ENCODE measurements at regions not wholly inside any gene's neighbourhood (a gene's known extent, or its start where the extent isn't known, plus 50 kb on each side); places are given as distances from the start of the nearest gene placed in this dataset.

- no peaks in the 10 kb centered on the region for H3K9me3 ChIP-seq (ENCODE audit: control insufficient read depth in 5 of 5, low read length in 5 of 5)
- H3K36me3 ChIP-seq (ENCODE audit: control insufficient read depth in 5 of 5, insufficient read depth in 5 of 5, low read length in 5 of 5), result no peaks in the 10 kb centered on the region
- no peak overlapping the region for H3K4me3 ChIP-seq (ENCODE audit: low read depth in 1 of 5, low read length in 5 of 5)
- H3K4me1 ChIP-seq (ENCODE audit: control insufficient read depth in 5 of 5, insufficient read depth in 5 of 5, low read length in 5 of 5), result no peaks in the 10 kb centered on the region
- no peaks in the 10 kb centered on the region for H3K27me3 ChIP-seq (ENCODE audit: control insufficient read depth in 5 of 5, insufficient read depth in 4 of 5, low read length in 5 of 5)
- H3K9ac ChIP-seq (ENCODE audit: low read length in 5 of 5), result no peak overlapping the region
- no peak overlapping the region for H3K27ac ChIP-seq (ENCODE audit: low read depth, low read length)
These were observed 102.9 kb downstream of the ISL1 start for GRCh38 chr5:51486158-51486557.

- no peak overlapping the region for H3K27ac ChIP-seq (ENCODE audit: low read depth, low read length)
- no peaks in the 10 kb centered on the region for H3K4me1 ChIP-seq (ENCODE audit: control insufficient read depth in 5 of 5, insufficient read depth in 5 of 5, low read length in 5 of 5)
- H3K27me3 ChIP-seq (ENCODE audit: control insufficient read depth in 5 of 5, insufficient read depth in 4 of 5, low read length in 5 of 5), result no peaks in the 10 kb centered on the region
- H3K9ac ChIP-seq (ENCODE audit: low read length in 5 of 5), result no peak overlapping the region
- H3K36me3 ChIP-seq (ENCODE audit: control insufficient read depth in 5 of 5, insufficient read depth in 5 of 5, low read length in 5 of 5), result no peaks in the 10 kb centered on the region
- no peaks in the 10 kb centered on the region for H3K9me3 ChIP-seq (ENCODE audit: control insufficient read depth in 5 of 5, low read length in 5 of 5)
- H3K4me3 ChIP-seq (ENCODE audit: low read depth in 1 of 5, low read length in 5 of 5), result no peak overlapping the region
These were observed 104.7 kb downstream of the ISL1 start for GRCh38 chr5:51487952-51488351.

GRCh38 chr5:51488803-51489642 lies 105.8 kb downstream of the ISL1 start:
- Histone ChIP-seq H3K4me3 (ENCODE audit: low read depth in 1 of 5, low read length in 5 of 5) (no peak overlapping the region), H3K4me1 (ENCODE audit: control insufficient read depth in 5 of 5, insufficient read depth in 5 of 5, low read length in 5 of 5) (no peaks in the 10 kb centered on the region), H3K36me3 (ENCODE audit: control insufficient read depth in 5 of 5, insufficient read depth in 5 of 5, low read length in 5 of 5) (no peaks in the 10 kb centered on the region), H3K27me3 (ENCODE audit: control insufficient read depth in 5 of 5, insufficient read depth in 4 of 5, low read length in 5 of 5) (no peaks in the 10 kb centered on the region), H3K27ac (ENCODE audit: low read depth, low read length) (no peak overlapping the region), H3K9me3 (ENCODE audit: control insufficient read depth in 5 of 5, low read length in 5 of 5) (no peaks in the 10 kb centered on the region), H3K9ac (ENCODE audit: low read length in 5 of 5) (no peak overlapping the region)

- H3K36me3 ChIP-seq (ENCODE audit: control insufficient read depth in 5 of 5, insufficient read depth in 5 of 5, low read length in 5 of 5), result no peaks in the 10 kb centered on the region
- H3K27me3 ChIP-seq (ENCODE audit: control insufficient read depth in 5 of 5, insufficient read depth in 4 of 5, low read length in 5 of 5), result no peaks in the 10 kb centered on the region
- H3K9ac ChIP-seq (ENCODE audit: low read length in 5 of 5), result no peak overlapping the region
- no peak overlapping the region for H3K4me3 ChIP-seq (ENCODE audit: low read depth in 1 of 5, low read length in 5 of 5)
- peaks cover 0 to 3% (median 0%) of the 10 kb centered on the region in 5 donors for H3K9me3 ChIP-seq (ENCODE audit: control insufficient read depth in 5 of 5, low read length in 5 of 5)
- H3K4me1 ChIP-seq (ENCODE audit: control insufficient read depth in 5 of 5, insufficient read depth in 5 of 5, low read length in 5 of 5), result no peaks in the 10 kb centered on the region
- H3K27ac ChIP-seq (ENCODE audit: low read depth, low read length), result no peak overlapping the region
These were observed 111.6 kb downstream of the ISL1 start for GRCh38 chr5:51494821-51495220.

- Histone ChIP-seq H3K4me3 (ENCODE audit: low read depth in 1 of 5, low read length in 5 of 5) (no peak overlapping the region), H3K27ac (ENCODE audit: low read depth, low read length) (no peak overlapping the region), H3K36me3 (ENCODE audit: control insufficient read depth in 5 of 5, insufficient read depth in 5 of 5, low read length in 5 of 5) (no peaks in the 10 kb centered on the region), H3K9ac (ENCODE audit: low read length in 5 of 5) (no peak overlapping the region), H3K9me3 (ENCODE audit: control insufficient read depth in 5 of 5, low read length in 5 of 5) (peaks cover 0 to 3% (median 0%) of the 10 kb centered on the region in 5 donors), H3K27me3 (ENCODE audit: control insufficient read depth in 5 of 5, insufficient read depth in 4 of 5, low read length in 5 of 5) (no peaks in the 10 kb centered on the region), H3K4me1 (ENCODE audit: control insufficient read depth in 5 of 5, insufficient read depth in 5 of 5, low read length in 5 of 5) (no peaks in the 10 kb centered on the region)
These were observed 112.4 kb downstream of the ISL1 start for GRCh38 chr5:51495672-51496071.

- no peak overlapping the region for H3K27ac ChIP-seq (ENCODE audit: low read depth, low read length)
- H3K4me1 ChIP-seq (ENCODE audit: control insufficient read depth in 5 of 5, insufficient read depth in 5 of 5, low read length in 5 of 5), result peaks cover 0 to 3% (median 0%) of the 10 kb centered on the region in 5 donors
- no peak overlapping the region for H3K9ac ChIP-seq (ENCODE audit: low read length in 5 of 5)
- H3K36me3 ChIP-seq (ENCODE audit: control insufficient read depth in 5 of 5, insufficient read depth in 5 of 5, low read length in 5 of 5), result no peaks in the 10 kb centered on the region
- peaks cover 0 to 3% (median 0%) of the 10 kb centered on the region in 5 donors for H3K27me3 ChIP-seq (ENCODE audit: control insufficient read depth in 5 of 5, insufficient read depth in 4 of 5, low read length in 5 of 5)
- no peak overlapping the region for H3K4me3 ChIP-seq (ENCODE audit: low read depth in 1 of 5, low read length in 5 of 5)
- H3K9me3 ChIP-seq (ENCODE audit: control insufficient read depth in 5 of 5, low read length in 5 of 5), result no peaks in the 10 kb centered on the region
These were observed 134.6 kb downstream of the ISL1 start for GRCh38 chr5:51517838-51518237.

GRCh38 chr5:51518607-51519006 lies 135.4 kb downstream of the ISL1 start:
- H3K9ac ChIP-seq (ENCODE audit: low read length in 5 of 5), result no peak overlapping the region
- no peaks in the 10 kb centered on the region for H3K36me3 ChIP-seq (ENCODE audit: control insufficient read depth in 5 of 5, insufficient read depth in 5 of 5, low read length in 5 of 5)
- H3K4me1 ChIP-seq (ENCODE audit: control insufficient read depth in 5 of 5, insufficient read depth in 5 of 5, low read length in 5 of 5), result peaks cover 0 to 3% (median 0%) of the 10 kb centered on the region in 5 donors
- H3K9me3 ChIP-seq (ENCODE audit: control insufficient read depth in 5 of 5, low read length in 5 of 5), result no peaks in the 10 kb centered on the region
- no peak overlapping the region for H3K4me3 ChIP-seq (ENCODE audit: low read depth in 1 of 5, low read length in 5 of 5)
- peaks cover 0 to 3% (median 0%) of the 10 kb centered on the region in 5 donors for H3K27me3 ChIP-seq (ENCODE audit: control insufficient read depth in 5 of 5, insufficient read depth in 4 of 5, low read length in 5 of 5)
- no peak overlapping the region for H3K27ac ChIP-seq (ENCODE audit: low read depth, low read length)

- H3K4me1 ChIP-seq (ENCODE audit: control insufficient read depth in 5 of 5, insufficient read depth in 5 of 5, low read length in 5 of 5), result peaks cover 0 to 7% (median 0%) of the 10 kb centered on the region in 5 donors
- H3K9me3 ChIP-seq (ENCODE audit: control insufficient read depth in 5 of 5, low read length in 5 of 5), result no peaks in the 10 kb centered on the region
- H3K4me3 ChIP-seq (ENCODE audit: low read depth in 1 of 5, low read length in 5 of 5), result no peak overlapping the region
- no peak overlapping the region for H3K27ac ChIP-seq (ENCODE audit: low read depth, low read length)
- H3K27me3 ChIP-seq (ENCODE audit: control insufficient read depth in 5 of 5, insufficient read depth in 4 of 5, low read length in 5 of 5), result peaks cover 0 to 3% (median 0%) of the 10 kb centered on the region in 5 donors
- H3K9ac ChIP-seq (ENCODE audit: low read length in 5 of 5), result no peak overlapping the region
- H3K36me3 ChIP-seq (ENCODE audit: control insufficient read depth in 5 of 5, insufficient read depth in 5 of 5, low read length in 5 of 5), result no peaks in the 10 kb centered on the region
These were observed 138.3 kb downstream of the ISL1 start for GRCh38 chr5:51521583-51521982.

GRCh38 chr5:51539232-51539631 lies 156.0 kb downstream of the ISL1 start:
- Histone ChIP-seq H3K4me3 (ENCODE audit: low read depth in 1 of 5, low read length in 5 of 5) (no peak overlapping the region), H3K9me3 (ENCODE audit: control insufficient read depth in 5 of 5, low read length in 5 of 5) (peaks cover 0 to 5% (median 0%) of the 10 kb centered on the region in 5 donors), H3K27ac (ENCODE audit: low read depth, low read length) (no peak overlapping the region), H3K9ac (ENCODE audit: low read length in 5 of 5) (no peak overlapping the region), H3K4me1 (ENCODE audit: control insufficient read depth in 5 of 5, insufficient read depth in 5 of 5, low read length in 5 of 5) (no peaks in the 10 kb centered on the region), H3K27me3 (ENCODE audit: control insufficient read depth in 5 of 5, insufficient read depth in 4 of 5, low read length in 5 of 5) (no peaks in the 10 kb centered on the region), H3K36me3 (ENCODE audit: control insufficient read depth in 5 of 5, insufficient read depth in 5 of 5, low read length in 5 of 5) (no peaks in the 10 kb centered on the region)

GRCh38 chr5:51544031-51544785 lies 161.0 kb downstream of the ISL1 start:
- Histone ChIP-seq H3K4me3 (ENCODE audit: low read depth in 1 of 5, low read length in 5 of 5) (no peak overlapping the region), H3K27ac (ENCODE audit: low read depth, low read length) (no peak overlapping the region), H3K4me1 (ENCODE audit: control insufficient read depth in 5 of 5, insufficient read depth in 5 of 5, low read length in 5 of 5) (no peaks in the 10 kb centered on the region)

More at GRCh38 chr5:51544031-51544785, 161.0 kb downstream of the ISL1 start:
- Histone ChIP-seq H3K27me3 (ENCODE audit: control insufficient read depth in 5 of 5, insufficient read depth in 4 of 5, low read length in 5 of 5) (no peaks in the 10 kb centered on the region), H3K36me3 (ENCODE audit: control insufficient read depth in 5 of 5, insufficient read depth in 5 of 5, low read length in 5 of 5) (no peaks in the 10 kb centered on the region), H3K9me3 (ENCODE audit: control insufficient read depth in 5 of 5, low read length in 5 of 5) (no peaks in the 10 kb centered on the region), H3K9ac (ENCODE audit: low read length in 5 of 5) (no peak overlapping the region)
